ENCODE measurements at regions not wholly inside any gene's neighbourhood (a gene's known extent, or its start where the extent isn't known, plus 50 kb on each side); places are given as distances from the start of the nearest gene placed in this dataset.
"Not testable (repeated sequence)": the region's sequence is repeated elsewhere in the genome, so short reads cannot be mapped to it uniquely, and the experiment has no call there.

DNA sequence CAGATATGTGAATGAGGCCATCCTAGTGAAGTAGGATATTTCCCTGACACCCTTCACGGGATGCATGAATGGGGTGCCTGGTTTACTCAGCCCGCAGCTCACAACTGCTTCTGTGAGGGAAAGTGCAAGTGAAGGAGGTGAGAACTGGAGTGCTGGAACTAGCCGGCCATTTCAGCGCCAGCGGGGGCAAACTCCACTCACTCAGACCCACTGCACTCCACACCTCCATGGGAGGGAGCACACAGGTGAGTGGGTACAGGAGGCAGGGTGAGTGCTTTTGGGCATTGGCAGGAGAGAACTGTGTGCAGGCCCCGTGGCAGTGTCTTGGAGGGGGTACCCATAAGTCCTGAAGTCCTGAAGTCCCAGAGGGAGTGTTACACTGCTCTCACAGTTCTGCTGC lies 1008.4 kb downstream of the SLC6A15 start:
- TF ChIP-seq, protein P1, sequence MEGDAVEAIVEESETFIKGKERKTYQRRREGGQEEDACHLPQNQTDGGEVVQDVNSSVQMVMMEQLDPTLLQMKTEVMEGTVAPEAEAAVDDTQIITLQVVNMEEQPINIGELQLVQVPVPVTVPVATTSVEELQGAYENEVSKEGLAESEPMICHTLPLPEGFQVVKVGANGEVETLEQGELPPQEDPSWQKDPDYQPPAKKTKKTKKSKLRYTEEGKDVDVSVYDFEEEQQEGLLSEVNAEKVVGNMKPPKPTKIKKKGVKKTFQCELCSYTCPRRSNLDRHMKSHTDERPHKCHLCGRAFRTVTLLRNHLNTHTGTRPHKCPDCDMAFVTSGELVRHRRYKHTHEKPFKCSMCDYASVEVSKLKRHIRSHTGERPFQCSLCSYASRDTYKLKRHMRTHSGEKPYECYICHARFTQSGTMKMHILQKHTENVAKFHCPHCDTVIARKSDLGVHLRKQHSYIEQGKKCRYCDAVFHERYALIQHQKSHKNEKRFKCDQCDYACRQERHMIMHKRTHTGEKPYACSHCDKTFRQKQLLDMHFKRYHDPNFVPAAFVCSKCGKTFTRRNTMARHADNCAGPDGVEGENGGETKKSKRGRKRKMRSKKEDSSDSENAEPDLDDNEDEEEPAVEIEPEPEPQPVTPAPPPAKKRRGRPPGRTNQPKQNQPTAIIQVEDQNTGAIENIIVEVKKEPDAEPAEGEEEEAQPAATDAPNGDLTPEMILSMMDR (IDR thresholded peaks at IDR 0.05; ENCODE audit: control extremely low read depth, extremely low read depth, low read depth, missing control alignments), result no peak
- ChIA-PET CTCF (interaction anchor here (1.0 to 1.1 kb wide), 2 partner anchors 15 to 32 kb away, joined by 3 read pairs; no protein-coding TSS in a partner anchor), POLR2A (no interaction called here)
- DNase-seq (ENCODE audit: extremely low spot score), result no peak

DNA sequence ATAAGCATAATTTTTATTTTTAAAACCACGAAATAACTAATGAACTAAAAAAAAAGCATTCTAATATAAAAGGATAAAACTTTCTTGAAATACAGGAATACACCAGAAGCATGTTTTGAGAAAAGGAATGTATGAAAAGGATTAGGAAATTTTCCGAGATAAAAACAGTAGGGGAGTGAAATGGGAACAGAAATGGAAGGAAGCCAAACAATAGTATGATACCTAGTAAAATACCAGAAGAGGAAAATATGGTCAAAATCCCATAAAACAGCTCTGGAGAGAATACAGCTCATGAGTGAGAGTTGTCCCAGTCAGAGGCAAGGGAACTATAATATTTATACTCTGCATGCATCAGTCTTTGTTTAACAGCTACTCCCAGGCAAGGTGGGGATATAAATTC lies 1016.2 kb downstream of the SLC6A15 start:
- DNase-seq (ENCODE audit: extremely low spot score), result no peak
- ChIA-PET POLR2A (no interaction called here), CTCF (no interaction called here)
- TF ChIP-seq, protein P1 (IDR thresholded peaks at IDR 0.05; ENCODE audit: control extremely low read depth, extremely low read depth, low read depth, missing control alignments), result no peak

DNA sequence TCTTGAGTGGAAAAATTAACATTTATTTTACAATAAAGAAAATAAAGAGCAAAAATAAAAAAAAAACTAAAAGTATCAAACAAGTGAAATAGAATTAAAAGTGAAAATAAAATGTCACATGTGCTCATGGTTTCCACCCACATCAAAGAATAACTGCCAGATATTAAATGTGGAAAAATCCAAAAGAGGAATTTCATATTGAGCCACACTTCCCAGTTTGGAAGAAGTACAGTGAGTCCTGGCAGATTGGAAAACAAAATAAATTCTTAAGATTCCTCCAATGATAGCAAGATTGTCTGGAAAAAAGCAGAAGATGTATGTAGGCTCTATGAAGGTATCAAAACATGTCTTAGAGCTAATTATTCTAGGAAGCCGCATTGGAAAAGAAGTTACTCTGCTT lies 1019.5 kb downstream of the SLC6A15 start:
- ChIA-PET POLR2A (no interaction called here), CTCF (no interaction called here)
- no peak for DNase-seq (ENCODE audit: extremely low spot score)
- TF ChIP-seq, protein P1 (IDR thresholded peaks at IDR 0.05; ENCODE audit: control extremely low read depth, extremely low read depth, low read depth, missing control alignments), result no peak

DNA sequence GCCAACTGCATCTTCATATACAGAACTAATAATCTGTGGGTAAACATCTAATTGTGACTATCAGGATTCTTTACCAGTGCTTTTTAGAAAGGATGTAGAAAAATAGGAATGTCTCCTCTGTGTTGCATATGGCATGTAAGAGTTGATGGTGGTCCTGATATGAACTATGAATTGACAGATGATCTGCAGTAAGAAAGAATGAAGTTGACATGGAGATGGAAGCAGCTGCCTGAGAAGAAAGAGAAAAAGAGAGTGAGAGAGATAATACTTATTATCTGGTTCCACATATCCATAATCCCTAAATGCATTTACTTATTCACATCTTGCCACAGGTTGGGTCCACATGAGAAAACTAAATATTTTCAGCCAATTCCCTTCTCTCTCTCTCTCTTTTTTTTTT lies 1022.9 kb downstream of the SLC6A15 start:
- DNase-seq (ENCODE audit: extremely low spot score), result no peak
- ChIA-PET CTCF (interaction anchor here (1.6 kb wide), 1 partner anchor 14 kb away, joined by 3 read pairs; no protein-coding TSS in a partner anchor), POLR2A (no interaction called here)
- TF ChIP-seq, protein P1 (IDR thresholded peaks at IDR 0.05; ENCODE audit: control extremely low read depth, extremely low read depth, low read depth, missing control alignments), result no peak

DNA sequence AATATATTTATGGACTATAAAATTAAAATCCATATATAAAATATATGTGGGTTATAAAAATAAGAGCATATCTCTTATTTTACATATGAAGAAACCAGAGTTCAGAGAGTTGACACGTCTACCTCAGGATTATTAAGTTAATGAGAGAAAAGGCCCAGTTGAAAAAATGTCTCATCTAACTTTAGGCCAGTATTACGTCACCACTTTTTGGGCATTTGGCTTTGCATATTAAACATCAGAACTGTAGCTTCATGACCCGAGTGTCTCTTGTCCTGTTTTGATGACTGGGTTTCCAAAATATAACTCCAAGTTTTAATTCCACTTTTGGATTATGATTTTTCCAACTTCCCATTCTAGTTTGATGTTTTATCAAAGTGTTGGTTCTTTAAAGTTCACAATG lies 1026.1 kb downstream of the SLC6A15 start:
- TF ChIP-seq, protein P1 (IDR thresholded peaks at IDR 0.05; ENCODE audit: control extremely low read depth, extremely low read depth, low read depth, missing control alignments), result no peak
- CTCF ChIA-PET, result no interaction called here
- POLR2A ChIA-PET, result no interaction called here
- DNase-seq (ENCODE audit: extremely low spot score), result no peak

DNA sequence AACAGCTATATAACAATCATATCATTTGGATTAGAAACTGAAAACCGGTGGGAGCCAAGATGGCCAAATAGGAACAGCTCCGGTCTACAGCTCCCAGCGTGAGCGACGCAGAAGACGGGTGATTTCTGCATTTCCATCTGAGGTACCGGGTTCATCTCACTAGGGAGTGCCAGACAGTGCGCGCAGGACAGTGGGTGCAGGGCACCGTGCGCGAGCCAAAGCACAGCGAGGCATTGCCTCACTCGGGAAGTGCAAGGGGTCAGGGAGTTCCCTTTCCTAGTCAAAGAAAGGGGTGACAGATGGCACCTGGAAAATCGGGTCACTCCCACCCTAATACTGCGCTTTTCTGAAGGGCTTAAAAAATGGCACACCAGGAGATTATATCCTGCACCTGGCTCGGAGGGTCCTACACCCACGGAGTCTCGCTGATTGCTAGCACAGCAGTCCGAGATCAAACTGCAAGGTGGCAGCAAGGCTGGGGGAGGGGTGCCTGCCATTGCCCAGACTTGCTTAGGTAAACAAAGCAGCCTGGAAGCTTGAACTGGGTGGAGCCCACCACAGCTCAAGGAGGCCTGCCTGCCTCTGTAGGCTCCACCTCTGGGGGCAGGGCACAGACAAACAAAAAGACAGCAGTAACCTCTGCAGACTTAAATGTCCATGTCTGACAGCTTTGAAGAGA lies 1041.5 kb downstream of the SLC6A15 start:
- CTCF ChIA-PET, POLR2A ChIA-PET: not testable (repeated sequence)

DNA sequence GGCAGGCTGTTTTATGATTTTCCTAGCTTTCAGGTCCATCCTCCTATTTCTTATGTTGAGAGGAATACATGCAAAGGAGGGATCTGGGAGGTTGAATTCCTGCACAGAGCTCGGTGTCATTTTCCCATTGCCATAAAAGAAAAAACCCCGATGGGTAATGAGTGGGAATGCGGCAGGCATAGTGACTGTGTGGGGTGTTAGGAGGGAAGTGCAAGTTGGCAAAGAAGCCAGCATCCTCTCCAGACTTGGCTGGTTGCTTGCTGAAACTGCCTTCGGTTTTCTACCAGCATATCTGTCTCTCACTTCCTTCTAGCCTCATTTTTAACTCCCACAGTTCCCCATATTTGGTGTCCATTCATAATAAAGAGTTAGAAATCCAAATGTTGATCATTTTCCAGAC lies 1046.1 kb downstream of the SLC6A15 start:
- POLR2A ChIA-PET, result no interaction called here
- CTCF ChIA-PET, result no interaction called here
- no peak for DNase-seq (ENCODE audit: extremely low spot score)
- TF ChIP-seq, protein P1 (IDR thresholded peaks at IDR 0.05; ENCODE audit: control extremely low read depth, extremely low read depth, low read depth, missing control alignments), result no peak

More for the DNA sequence above, 1041.5 kb downstream of the SLC6A15 start:
- not testable (repeated sequence) for DNase-seq (ENCODE audit: extremely low spot score)

Data from GM10248 (cell line).